GM19240 (cell line): ENCODE measurements at regions not wholly inside any gene's neighbourhood (a gene's known extent, or its start where the extent isn't known, plus 50 kb on each side); places are given as distances from the start of the nearest gene placed in this dataset.

Experiments
- DNase-seq: peaks from one replicate; pipeline ENCODE4 v3.0.0; 2011; ENCODE audit warnings: low spot score; ENCODE audit not compliant: insufficient read length

- DNase-seq = no peak
These were observed 68.4 kb upstream of the PNMA1 start for GRCh38 chr14:73782623-73783022.

- DNase-seq = no peak
These were observed 66.7 kb upstream of the PNMA1 start for GRCh38 chr14:73780896-73781295.

- DNase-seq = no peak
These were observed 66.2 kb upstream of the PNMA1 start for GRCh38 chr14:73780391-73780790.

DNA sequence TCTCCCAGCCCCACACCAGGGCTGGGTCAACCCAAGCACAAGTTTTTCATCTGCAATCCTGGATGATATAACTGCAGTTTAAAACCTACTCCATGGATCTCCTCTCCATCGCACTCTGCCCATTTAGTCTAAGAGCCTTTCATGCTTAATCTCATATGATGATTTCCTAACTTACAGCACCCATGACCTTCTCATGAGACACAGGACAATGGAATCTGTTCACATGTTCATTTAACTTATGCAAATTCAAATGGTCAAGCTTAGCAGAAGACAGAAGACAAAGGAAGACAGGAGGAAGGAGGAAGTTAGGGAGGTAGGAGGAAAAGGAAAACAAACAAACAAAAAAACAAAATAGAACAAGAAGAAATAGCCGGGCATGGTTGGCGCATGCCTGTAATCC lies 64.6 kb upstream of the PNMA1 start:
- no peak for DNase-seq

- no peak for DNase-seq
These were observed 63.2 kb upstream of the PNMA1 start for GRCh38 chr14:73777420-73777819.

- no peak for DNase-seq
These were observed 62.0 kb upstream of the PNMA1 start for GRCh38 chr14:73776194-73776537.

DNA sequence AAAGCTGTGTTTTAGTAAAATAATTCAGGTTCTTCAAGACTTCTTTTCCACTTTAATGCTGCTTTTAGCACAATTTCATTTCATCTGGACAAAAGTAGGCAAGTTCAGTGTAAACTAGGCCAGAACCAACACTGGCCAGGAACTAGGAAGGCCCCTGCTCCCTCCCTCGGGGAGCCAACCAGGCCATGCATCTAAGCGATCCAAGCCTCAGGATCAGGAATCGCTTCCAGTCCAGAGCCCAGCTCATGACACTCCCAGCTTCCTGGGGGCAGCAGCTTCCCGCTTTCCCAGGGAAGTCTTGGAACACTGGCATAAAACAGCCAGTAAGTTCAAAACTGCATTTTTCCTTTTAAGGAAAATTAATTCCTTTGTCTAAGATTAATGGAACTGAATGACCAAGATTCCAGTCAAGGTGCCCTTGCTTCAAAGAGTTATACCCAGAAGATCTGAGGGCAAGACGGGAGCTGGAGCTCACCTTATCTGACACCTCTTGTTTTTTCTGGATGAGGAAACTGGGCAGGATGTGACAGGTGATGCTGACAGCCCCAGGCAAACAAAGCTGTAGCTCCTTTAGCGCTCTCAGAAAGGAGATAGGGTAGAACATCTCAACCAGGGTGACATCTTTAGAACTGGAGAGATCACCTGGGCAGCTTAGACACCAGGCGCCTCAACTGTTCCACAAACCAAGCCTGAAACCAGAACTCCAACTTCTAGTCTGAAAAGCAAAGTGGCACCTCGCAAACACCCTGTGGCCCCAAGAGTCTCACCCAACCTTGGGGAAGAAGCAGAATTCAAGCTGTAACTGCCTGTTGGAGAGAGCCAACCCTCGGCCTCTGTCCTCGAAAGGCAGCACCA lies 61.4 kb upstream of the PNMA1 start:
- DNase-seq = no peak

- no peak for DNase-seq
These were observed 60.5 kb upstream of the PNMA1 start for GRCh38 chr14:73774671-73775070.

DNA sequence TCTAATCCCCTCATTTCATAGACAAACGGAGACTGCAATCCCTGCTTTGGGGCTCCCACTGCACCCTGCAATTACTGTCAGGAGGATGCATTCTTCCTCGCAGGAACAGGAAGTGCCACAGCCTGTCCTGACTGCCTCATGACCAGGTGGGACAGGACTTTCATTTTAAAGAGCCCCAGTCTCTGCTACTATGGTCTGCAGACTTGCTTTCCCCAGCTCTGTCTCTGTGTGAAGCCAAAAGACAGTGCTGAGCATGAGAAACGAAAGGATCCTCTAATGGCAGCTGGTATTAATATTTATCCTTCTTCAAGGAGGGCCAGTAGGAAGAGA lies 60.0 kb upstream of the PNMA1 start:
- DNase-seq = no peak

DNA sequence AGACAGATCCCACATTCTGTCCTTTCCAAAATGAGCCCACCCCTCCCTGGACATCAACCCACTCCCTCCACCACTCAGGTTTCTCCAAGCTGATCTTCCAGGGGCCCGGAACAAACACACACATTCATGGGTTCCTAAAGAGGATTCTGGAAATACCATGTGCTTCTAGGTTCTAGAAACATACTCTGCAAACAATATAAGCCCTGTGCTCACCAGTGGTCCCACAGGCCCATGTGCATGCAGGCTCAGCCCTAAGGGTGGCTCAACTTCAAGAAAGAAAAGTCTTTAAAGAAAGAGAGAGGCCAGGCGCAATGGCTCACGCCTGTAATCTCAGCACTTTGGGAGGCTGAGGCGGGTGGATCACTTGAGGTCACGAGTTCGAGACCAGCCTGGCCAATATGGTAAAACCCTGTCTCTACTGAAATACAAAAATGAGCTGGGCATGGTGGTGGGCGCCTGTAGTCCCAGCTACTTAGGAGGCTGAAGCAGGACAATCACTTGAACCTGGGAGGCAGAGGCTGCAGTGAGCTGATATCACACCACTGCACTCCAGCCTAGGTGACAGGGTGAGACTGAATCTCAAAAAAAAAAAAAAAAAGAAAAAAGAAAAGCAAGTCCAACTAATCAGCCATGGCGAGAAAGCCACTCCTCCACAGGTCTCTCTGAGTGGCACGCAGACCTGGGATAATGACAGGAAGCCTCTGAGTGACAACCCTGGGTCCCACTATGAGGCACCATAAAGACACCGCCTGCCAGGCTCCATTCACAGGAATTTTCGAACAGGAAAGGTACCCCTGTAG lies 59.5 kb upstream of the PNMA1 start:
- DNase-seq = no peak

DNA sequence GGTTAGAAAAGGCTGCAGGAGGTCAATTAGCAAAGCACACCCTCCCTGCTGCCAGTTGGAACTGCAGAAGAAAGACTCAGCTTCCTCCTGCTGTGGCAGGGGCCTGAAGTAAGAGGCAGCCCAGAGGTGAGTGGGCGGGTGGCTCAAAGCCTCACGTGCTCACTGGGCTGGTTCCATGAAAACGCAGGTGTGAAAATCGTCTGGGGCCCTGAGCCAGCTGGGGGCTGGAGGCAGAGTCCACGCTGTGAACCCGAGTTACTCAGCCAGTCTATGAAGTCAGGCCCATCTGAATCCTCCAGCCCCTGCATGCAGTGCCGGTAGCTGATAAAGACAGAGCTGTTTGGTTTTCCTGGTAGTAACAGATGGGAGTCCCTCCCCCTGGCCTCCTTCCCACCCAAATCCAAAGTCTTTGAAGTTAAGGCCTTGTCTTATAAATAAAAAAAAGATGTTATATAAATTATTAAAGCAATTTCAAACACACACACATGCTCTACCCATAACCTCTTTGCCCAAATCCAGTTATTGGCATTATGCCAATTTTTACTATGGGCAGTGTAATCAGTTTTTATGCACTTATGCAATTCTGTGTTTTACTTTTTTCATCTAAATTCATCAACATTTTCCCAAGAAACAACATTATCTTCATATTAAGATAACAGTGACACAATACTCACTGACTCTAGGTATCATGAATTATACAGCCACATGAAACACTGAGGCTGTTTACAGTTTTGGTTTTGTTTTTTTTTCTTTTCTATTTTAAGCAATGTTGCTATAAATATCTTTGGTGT lies 57.9 kb upstream of the PNMA1 start:
- peak; percentile 64 for DNase-seq

DNA sequence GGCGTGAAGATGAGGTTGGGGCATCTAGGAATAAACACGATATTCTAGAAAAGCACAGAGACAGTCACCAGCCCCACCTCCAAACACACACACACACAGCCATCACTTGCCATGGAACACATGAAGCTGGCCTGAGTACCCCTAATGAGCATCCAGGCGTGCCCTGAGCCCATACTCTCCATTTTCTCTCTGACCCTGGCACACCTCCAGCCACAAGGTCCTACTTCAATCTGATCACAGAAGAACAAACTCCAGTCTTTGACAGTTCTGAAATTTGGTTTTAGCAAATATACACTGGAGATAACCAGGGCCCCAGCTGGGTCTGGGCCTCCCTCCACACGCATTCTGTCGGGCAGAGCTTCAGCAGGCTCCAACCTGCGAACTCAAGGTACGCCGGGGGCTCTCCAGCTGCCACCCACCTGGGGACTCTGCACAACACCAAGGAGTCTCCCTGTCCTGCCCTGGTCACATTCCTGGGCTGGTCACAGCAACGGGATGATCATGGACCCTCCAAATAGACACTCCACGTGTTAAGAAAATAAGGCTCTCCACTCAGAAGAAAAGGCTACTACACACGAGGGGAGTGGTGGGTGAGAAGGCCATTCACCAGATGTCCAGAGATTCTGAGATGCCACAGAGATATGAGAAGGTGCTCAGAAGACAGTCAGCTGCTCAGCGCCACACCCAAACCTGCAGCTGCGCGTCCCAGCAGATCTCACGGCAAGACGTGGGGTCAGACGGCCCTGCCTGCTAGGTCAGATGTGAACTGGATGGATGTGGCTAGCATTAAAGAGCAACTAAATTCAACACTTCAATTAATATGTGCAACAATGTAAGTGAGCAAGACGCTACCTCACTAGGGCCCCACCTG lies 57.0 kb upstream of the PNMA1 start:
- no peak for DNase-seq

- DNase-seq = no peak
These were observed 53.9 kb upstream of the PNMA1 start for GRCh38 chr14:73768107-73768506.

GRCh38 chr14:73764406-73765280 lies 50.5 kb upstream of the PNMA1 start:
- no peak for DNase-seq
